ENCODE measurements at regions not wholly inside any gene's neighbourhood (a gene's known extent, or its start where the extent isn't known, plus 50 kb on each side); places are given as distances from the start of the nearest gene placed in this dataset.
A peak's percentile ranks its signal among the peaks of the same experiment; 100 is the strongest.
"Not testable (repeated sequence)": the region's sequence is repeated elsewhere in the genome, so short reads cannot be mapped to it uniquely, and the experiment has no call there.

GRCh38 chr3:34056181-34056910 is 257.9 kb downstream of the PDCD6IP start:
- Mint-ChIP-seq H3K27me3 (peaks cover 8% of the 10 kb centered on the region), H3K36me3 (no peaks in the 10 kb centered on the region), H3K4me1 (ENCODE audit: low read depth) (peaks cover 9% of the 10 kb centered on the region), H3K9me3 (peaks cover 6% of the 10 kb centered on the region), H3K4me3 (no peak overlapping the region), H3K27ac (no peak overlapping the region)
- no peak for DNase-seq
- POLR2A ChIA-PET: no interaction called here
- intact Hi-C loops (cut with micrococcal nuclease): no loop called here
- CTCF ChIA-PET: no interaction called here

GRCh38 chr3:34056951-34057390 is 258.5 kb downstream of the PDCD6IP start:
- Mint-ChIP-seq H3K4me3 (no peak overlapping the region), H3K4me1 (ENCODE audit: low read depth) (peaks cover 9% of the 10 kb centered on the region), H3K27me3 (peaks cover 8% of the 10 kb centered on the region), H3K27ac (no peak overlapping the region), H3K36me3 (no peaks in the 10 kb centered on the region), H3K9me3 (peaks cover 6% of the 10 kb centered on the region)
- POLR2A ChIA-PET: no interaction called here
- intact Hi-C loops (cut with micrococcal nuclease): no loop called here
- CTCF ChIA-PET: no interaction called here
- DNase-seq: peak; percentile 69

- CTCF ChIA-PET; H3K27ac Mint-ChIP-seq; H3K4me3 Mint-ChIP-seq; H3K9me3 Mint-ChIP-seq; DNase-seq; POLR2A ChIA-PET; H3K4me1 Mint-ChIP-seq (ENCODE audit: low read depth); H3K27me3 Mint-ChIP-seq; H3K36me3 Mint-ChIP-seq; intact Hi-C loops (cut with micrococcal nuclease): not testable (repeated sequence)
Measured at GRCh38 chr3:34060995-34061394, 262.6 kb downstream of the PDCD6IP start.

GRCh38 chr3:34065901-34066300 is 267.5 kb downstream of the PDCD6IP start:
- no peaks in the 10 kb centered on the region for H3K4me1 Mint-ChIP-seq (ENCODE audit: low read depth)
- ChIA-PET POLR2A (no interaction called here), CTCF (no interaction called here)
- intact Hi-C loops (cut with micrococcal nuclease): no loop called here
- H3K36me3 Mint-ChIP-seq: no peaks in the 10 kb centered on the region
- no peak for DNase-seq
- H3K27ac Mint-ChIP-seq: no peak overlapping the region
- H3K4me3 Mint-ChIP-seq: no peak overlapping the region
- peaks cover 4% of the 10 kb centered on the region for H3K9me3 Mint-ChIP-seq
- H3K27me3 Mint-ChIP-seq: no peaks in the 10 kb centered on the region

- H3K36me3 Mint-ChIP-seq: no peaks in the 10 kb centered on the region
- no peaks in the 10 kb centered on the region for H3K9me3 Mint-ChIP-seq
- H3K4me3 Mint-ChIP-seq: no peak overlapping the region
- DNase-seq: no peak
- no peak overlapping the region for H3K27ac Mint-ChIP-seq
- no peaks in the 10 kb centered on the region for H3K27me3 Mint-ChIP-seq
- no peaks in the 10 kb centered on the region for H3K4me1 Mint-ChIP-seq (ENCODE audit: low read depth)
- ChIA-PET CTCF (no interaction called here), POLR2A (no interaction called here)
- intact Hi-C loops (cut with micrococcal nuclease): no loop called here
Measured at GRCh38 chr3:34066328-34066727, 267.9 kb downstream of the PDCD6IP start.

GRCh38 chr3:34066999-34067398 is 268.6 kb downstream of the PDCD6IP start:
- H3K4me3 Mint-ChIP-seq: no peak overlapping the region
- no peaks in the 10 kb centered on the region for H3K4me1 Mint-ChIP-seq (ENCODE audit: low read depth)

GRCh38 chr3:34067536-34068051 is 269.2 kb downstream of the PDCD6IP start:
- POLR2A ChIA-PET: no interaction called here
- no peak for DNase-seq
- Mint-ChIP-seq H3K36me3 (no peaks in the 10 kb centered on the region), H3K4me3 (no peak overlapping the region), H3K9me3 (no peaks in the 10 kb centered on the region), H3K4me1 (ENCODE audit: low read depth) (no peaks in the 10 kb centered on the region), H3K27ac (no peak overlapping the region), H3K27me3 (no peaks in the 10 kb centered on the region)
- CTCF ChIA-PET: no interaction called here
- intact Hi-C loops (cut with micrococcal nuclease): no loop called here

More at GRCh38 chr3:34066999-34067398, 268.6 kb downstream of the PDCD6IP start:
- ChIA-PET CTCF (no interaction called here), POLR2A (no interaction called here)
- no peak for DNase-seq
- no peaks in the 10 kb centered on the region for H3K36me3 Mint-ChIP-seq
- H3K9me3 Mint-ChIP-seq: no peaks in the 10 kb centered on the region
- no peak overlapping the region for H3K27ac Mint-ChIP-seq
- intact Hi-C loops (cut with micrococcal nuclease): no loop called here
- no peaks in the 10 kb centered on the region for H3K27me3 Mint-ChIP-seq

GRCh38 chr3:34068505-34068904 is 270.1 kb downstream of the PDCD6IP start:
- no peaks in the 10 kb centered on the region for H3K4me1 Mint-ChIP-seq (ENCODE audit: low read depth)
- no peaks in the 10 kb centered on the region for H3K36me3 Mint-ChIP-seq
- ChIA-PET CTCF (no interaction called here), POLR2A (no interaction called here)
- intact Hi-C loops (cut with micrococcal nuclease): no loop called here
- H3K9me3 Mint-ChIP-seq: no peaks in the 10 kb centered on the region
- no peak for DNase-seq
- H3K4me3 Mint-ChIP-seq: no peak overlapping the region
- H3K27ac Mint-ChIP-seq: no peak overlapping the region
- no peaks in the 10 kb centered on the region for H3K27me3 Mint-ChIP-seq

- H3K27ac Mint-ChIP-seq: no peak overlapping the region
- intact Hi-C loops (cut with micrococcal nuclease): no loop called here
- no peak overlapping the region for H3K4me3 Mint-ChIP-seq
- no peaks in the 10 kb centered on the region for H3K27me3 Mint-ChIP-seq
- no peaks in the 10 kb centered on the region for H3K9me3 Mint-ChIP-seq
- H3K36me3 Mint-ChIP-seq: no peaks in the 10 kb centered on the region
- no peaks in the 10 kb centered on the region for H3K4me1 Mint-ChIP-seq (ENCODE audit: low read depth)
- CTCF ChIA-PET: no interaction called here
- DNase-seq: peak; percentile 15
- POLR2A ChIA-PET: no interaction called here
Measured at GRCh38 chr3:34070831-34071585, 272.6 kb downstream of the PDCD6IP start.

- ChIA-PET CTCF (no interaction called here), POLR2A (no interaction called here)
Measured at GRCh38 chr3:34072297-34072696, 273.9 kb downstream of the PDCD6IP start.

GRCh38 chr3:34073111-34073510 is 274.7 kb downstream of the PDCD6IP start:
- ChIA-PET CTCF (no interaction called here), POLR2A (no interaction called here)
- Mint-ChIP-seq H3K27me3 (no peaks in the 10 kb centered on the region), H3K27ac (no peak overlapping the region), H3K4me3 (no peak overlapping the region), H3K36me3 (no peaks in the 10 kb centered on the region), H3K9me3 (no peaks in the 10 kb centered on the region), H3K4me1 (ENCODE audit: low read depth) (no peaks in the 10 kb centered on the region)
- no peak for DNase-seq
- intact Hi-C loops (cut with micrococcal nuclease): no loop called here

More at GRCh38 chr3:34072297-34072696, 273.9 kb downstream of the PDCD6IP start:
- no peaks in the 10 kb centered on the region for H3K4me1 Mint-ChIP-seq (ENCODE audit: low read depth)
- H3K36me3 Mint-ChIP-seq: no peaks in the 10 kb centered on the region
- intact Hi-C loops (cut with micrococcal nuclease): no loop called here
- no peak overlapping the region for H3K4me3 Mint-ChIP-seq
- DNase-seq: no peak
- no peaks in the 10 kb centered on the region for H3K27me3 Mint-ChIP-seq
- H3K27ac Mint-ChIP-seq: no peak overlapping the region
- H3K9me3 Mint-ChIP-seq: no peaks in the 10 kb centered on the region

- Mint-ChIP-seq H3K36me3 (no peaks in the 10 kb centered on the region), H3K4me1 (ENCODE audit: low read depth) (no peaks in the 10 kb centered on the region), H3K4me3 (no peak overlapping the region), H3K27me3 (no peaks in the 10 kb centered on the region), H3K9me3 (no peaks in the 10 kb centered on the region), H3K27ac (no peak overlapping the region)
- POLR2A ChIA-PET: no interaction called here
- intact Hi-C loops (cut with micrococcal nuclease): no loop called here
- DNase-seq: no peak
- CTCF ChIA-PET: no interaction called here
Measured at GRCh38 chr3:34073961-34074360, 275.5 kb downstream of the PDCD6IP start.

- no peak overlapping the region for H3K4me3 Mint-ChIP-seq
- H3K9me3 Mint-ChIP-seq: peaks cover 5% of the 10 kb centered on the region
- ChIA-PET POLR2A (no interaction called here), CTCF (no interaction called here)
- H3K27me3 Mint-ChIP-seq: no peaks in the 10 kb centered on the region
- H3K36me3 Mint-ChIP-seq: no peaks in the 10 kb centered on the region
- H3K27ac Mint-ChIP-seq: no peak overlapping the region
- no peaks in the 10 kb centered on the region for H3K4me1 Mint-ChIP-seq (ENCODE audit: low read depth)
- no peak for DNase-seq
- intact Hi-C loops (cut with micrococcal nuclease): no loop called here
Measured at GRCh38 chr3:34075975-34076374, 277.5 kb downstream of the PDCD6IP start.

Measured in activated CD4-positive, alpha-beta memory T cell treated with anti-CD3 and anti-CD28 coated beads for 36 hours (primary cell).